ENCODE measurements at regions not wholly inside any gene's neighbourhood (a gene's known extent, or its start where the extent isn't known, plus 50 kb on each side); places are given as distances from the start of the nearest gene placed in this dataset.
"Not testable (repeated sequence)": the region's sequence is repeated elsewhere in the genome, so short reads cannot be mapped to it uniquely, and the experiment has no call there.

DNA sequence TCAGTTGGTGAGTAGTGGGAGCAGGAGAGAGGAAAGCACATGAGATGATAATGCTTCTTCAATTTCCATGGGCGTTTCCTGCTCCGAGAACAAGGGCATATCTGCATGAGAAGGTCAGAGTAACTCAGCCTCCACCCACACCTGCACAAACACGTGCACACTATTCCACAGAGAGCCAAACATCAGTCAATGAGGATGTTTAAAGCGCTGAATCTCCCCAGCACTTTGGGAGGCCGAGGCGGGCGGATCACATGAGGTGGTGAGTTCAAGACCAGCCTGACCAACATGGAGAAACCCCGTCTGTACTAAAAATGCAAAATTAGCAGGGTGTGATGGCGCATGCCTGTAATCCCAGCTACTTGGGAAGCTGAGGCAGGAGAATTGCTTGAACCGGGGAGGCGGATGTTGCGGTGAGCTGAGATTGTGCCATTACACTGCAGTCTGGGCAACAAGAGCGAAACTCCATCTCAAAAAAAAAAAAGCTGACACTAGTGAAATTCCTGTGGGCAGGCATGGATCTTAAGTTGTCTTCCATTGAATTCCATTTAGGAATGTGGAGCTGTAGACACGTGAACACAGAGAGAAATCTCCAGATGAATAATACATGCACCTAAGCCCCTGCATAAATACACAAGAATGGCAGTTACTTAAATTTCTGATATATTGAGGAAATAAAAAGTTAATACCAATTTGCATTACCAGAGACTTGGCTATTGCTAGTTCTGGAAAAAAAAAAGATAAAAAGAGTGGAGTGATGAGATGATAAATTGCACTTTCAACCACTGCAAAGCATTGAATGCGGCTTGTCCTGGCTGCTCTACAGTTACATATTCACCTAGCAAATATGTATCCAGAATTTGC is 1097.4 kb upstream of the TMEM132C start:
- DNase-seq (ENCODE audit: low spot score): peak; percentile 70

- DNase-seq (ENCODE audit: low spot score): peak; percentile 62
Observed at GRCh38 chr12:127170226-127171180, 1096.5 kb upstream of the TMEM132C start.

GRCh38 chr12:127172861-127173260 is 1094.1 kb upstream of the TMEM132C start:
- DNase-seq (ENCODE audit: low spot score): no peak

- not testable (repeated sequence) for DNase-seq (ENCODE audit: low spot score)
Observed at GRCh38 chr12:127173971-127174370, 1093.0 kb upstream of the TMEM132C start.

DNA sequence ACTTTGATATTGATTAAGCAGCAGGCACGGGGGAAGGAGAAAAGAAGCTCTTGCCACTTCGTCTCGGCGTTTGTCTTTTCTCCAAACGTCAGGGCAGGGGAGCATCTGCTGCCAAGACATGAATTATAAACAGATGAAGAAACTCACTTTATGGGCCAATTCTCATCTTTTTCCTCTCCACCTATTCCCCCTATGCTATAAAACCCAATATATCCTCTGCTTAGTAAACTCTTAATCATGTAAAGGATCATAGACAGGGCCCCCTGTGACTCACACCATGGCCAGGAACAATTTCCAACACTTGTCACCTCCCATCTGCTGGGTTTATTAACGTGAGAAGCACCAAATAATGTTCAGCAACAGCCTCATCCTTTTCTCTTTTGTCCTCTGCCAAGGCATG is 1092.1 kb upstream of the TMEM132C start:
- DNase-seq (ENCODE audit: low spot score): peak; percentile 65

DNA sequence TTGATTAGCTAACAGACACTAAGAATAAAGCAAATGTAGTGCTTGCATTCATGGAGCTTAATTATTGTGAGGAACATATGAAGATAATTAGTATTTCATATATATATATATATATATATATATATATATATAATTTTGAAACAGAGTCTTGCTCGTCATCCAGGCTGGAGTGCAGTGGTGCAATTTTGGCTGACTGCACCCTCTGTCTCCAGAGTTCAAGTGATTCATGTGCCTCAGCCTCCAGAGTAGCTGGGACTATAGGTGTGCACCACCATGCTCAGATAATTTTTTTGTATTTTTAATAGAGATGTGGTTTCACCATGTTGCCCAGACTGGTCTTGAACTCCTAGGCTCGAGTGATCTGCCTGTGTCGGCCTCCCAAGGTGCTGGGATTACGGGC is 1091.6 kb upstream of the TMEM132C start:
- no peak for DNase-seq (ENCODE audit: low spot score)

GRCh38 chr12:127176804-127177203 is 1090.2 kb upstream of the TMEM132C start:
- DNase-seq (ENCODE audit: low spot score): no peak

DNA sequence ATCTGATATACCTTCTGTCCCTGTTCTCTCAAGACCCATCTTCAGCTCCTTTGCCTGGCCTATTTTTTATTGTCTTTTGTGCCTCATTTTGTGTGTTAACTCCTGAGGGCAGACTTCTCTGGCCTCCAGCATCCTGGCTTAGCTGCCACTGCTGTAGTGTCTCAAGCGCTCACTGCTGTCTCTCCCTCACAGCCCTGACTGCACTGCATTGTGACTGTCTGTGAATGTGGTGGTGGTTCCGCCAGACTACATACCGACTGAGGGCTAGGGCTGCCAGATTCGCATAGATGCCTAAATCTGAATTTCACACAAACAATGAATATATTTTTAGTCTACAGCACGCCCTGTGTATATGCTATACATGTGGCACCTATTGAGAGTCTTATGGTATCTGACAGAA is 1088.9 kb upstream of the TMEM132C start:
- DNase-seq (ENCODE audit: low spot score): no peak

- DNase-seq (ENCODE audit: low spot score): no peak
Observed at GRCh38 chr12:127178463-127178862, 1088.5 kb upstream of the TMEM132C start.

DNA sequence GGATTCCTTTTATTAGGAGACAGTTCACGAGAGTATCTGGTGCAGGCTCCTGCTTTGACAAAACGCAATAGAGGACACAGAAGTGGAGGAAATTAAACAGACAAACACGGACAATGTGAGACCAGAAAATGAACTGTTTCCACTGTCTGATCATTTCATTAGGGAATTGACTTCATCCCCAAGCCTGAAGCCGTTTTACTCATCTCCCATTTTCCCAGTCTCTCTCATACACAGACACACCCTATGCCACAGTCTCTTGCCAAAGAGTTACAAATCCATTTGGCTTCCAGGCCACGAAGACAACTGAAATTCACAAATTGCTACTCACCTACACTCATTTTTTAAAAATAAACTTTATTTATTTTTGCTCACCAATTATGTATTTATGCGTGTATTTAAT is 1087.8 kb upstream of the TMEM132C start:
- DNase-seq (ENCODE audit: low spot score): peak; percentile 81

DNA sequence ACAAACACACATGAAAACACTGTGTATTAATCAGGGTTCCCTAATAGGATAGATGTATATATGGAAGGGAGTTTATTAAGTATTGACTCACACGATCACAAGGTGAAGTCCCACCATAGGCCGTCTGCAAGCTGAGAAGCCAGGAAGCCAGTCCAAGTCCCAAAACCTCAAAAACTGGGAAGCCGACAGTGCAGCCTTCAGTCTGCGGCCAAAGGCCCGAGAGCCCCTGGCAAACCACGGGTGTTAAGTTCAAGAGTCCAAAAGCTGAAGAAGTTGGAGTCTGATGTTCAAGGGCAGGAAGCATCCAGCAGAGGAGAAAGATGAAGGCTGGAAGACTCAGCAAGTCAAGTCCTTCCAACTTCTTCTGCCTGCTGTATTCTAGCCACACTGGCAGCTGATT is 1085.0 kb upstream of the TMEM132C start:
- DNase-seq (ENCODE audit: low spot score): no peak

GRCh38 chr12:127189992-127190391 is 1077.0 kb upstream of the TMEM132C start:
- DNase-seq (ENCODE audit: low spot score): no peak

DNA sequence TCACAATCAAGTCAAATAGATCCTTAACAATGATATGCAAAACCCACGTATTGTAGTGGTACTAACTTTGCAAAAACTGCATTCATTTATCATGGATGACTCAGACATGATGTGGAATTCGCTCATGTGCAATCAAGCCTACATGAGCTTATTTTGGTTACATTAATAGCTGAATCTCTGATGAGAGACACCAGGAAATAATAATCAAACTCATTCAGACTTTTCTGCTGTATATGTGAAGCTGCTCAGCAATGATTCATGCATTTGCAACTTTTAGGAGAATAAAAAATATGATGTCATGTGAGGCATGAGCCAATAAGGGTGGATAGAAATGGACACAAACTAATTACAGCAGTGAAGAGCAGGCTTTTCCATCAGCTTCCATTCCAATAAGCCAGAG is 1075.8 kb upstream of the TMEM132C start:
- peak; percentile 68 for DNase-seq (ENCODE audit: low spot score)

GRCh38 chr12:127192391-127192790 is 1074.6 kb upstream of the TMEM132C start:
- no peak for DNase-seq (ENCODE audit: low spot score)

DNA sequence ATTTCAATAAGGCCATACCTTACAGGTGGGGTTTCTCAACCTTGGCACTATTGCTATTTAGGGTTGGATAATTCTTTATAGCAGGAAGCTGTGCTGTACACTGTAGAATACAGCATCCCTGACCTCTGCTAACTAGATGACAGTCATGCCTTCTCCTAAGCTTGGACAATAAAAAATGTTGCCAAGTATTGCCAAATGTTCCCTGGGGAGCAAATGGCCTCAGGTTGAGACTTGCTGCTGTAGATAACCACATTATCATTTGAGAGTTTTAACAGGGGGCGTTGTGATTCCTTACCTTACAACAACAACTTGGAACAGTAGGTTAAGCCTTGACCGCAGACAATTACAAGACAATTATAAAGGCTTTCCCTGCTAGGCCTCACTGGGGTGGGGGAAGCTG is 1073.6 kb upstream of the TMEM132C start:
- DNase-seq (ENCODE audit: low spot score): no peak

DNA sequence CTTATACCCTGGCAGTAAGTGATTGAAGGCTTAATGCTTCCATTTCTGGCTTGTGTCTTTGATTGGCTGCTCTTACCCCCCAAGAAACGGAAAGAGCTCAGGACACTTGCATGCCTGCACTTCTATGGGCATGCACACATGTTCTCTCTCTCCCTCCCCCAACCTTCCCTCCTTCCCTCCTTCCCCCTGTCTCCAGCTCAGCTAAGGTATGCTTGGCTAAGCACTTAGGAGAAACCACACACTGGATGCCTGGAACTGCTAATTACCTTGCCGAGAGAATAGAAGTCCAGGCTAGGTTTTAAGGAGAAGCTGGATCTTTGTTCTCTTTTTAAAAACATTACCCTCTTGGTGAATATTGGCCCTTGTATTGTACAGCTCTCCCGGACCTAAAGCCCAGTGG is 1072.8 kb upstream of the TMEM132C start:
- no peak for DNase-seq (ENCODE audit: low spot score)

- no peak for DNase-seq (ENCODE audit: low spot score)
Observed at GRCh38 chr12:127205781-127206555, 1061.0 kb upstream of the TMEM132C start.

- DNase-seq (ENCODE audit: low spot score): no peak
Observed at GRCh38 chr12:127209318-127209717, 1057.7 kb upstream of the TMEM132C start.

- DNase-seq (ENCODE audit: low spot score): no peak
Observed at GRCh38 chr12:127214186-127214585, 1052.8 kb upstream of the TMEM132C start.

GRCh38 chr12:127223011-127223410 is 1044.0 kb upstream of the TMEM132C start:
- DNase-seq (ENCODE audit: low spot score): no peak

DNA sequence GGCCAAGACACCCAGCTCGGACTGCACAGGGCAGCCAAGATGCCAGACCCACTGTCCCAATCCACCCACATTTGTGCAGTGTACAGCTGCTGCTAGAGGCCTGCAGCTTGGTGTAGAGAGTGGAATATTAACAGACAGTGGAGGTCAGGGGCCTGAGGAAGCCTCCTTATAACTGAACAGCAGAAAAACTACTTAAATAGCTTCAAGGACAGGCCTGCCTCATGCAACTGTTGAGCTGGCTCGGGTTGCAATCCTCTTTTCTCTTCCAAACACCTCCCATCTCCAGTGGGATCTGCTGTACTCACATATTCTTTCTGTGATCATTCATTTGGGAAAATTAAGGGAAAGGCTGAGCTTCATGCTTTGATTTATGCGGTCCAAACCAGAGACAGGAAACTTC is 1043.2 kb upstream of the TMEM132C start:
- no peak for DNase-seq (ENCODE audit: low spot score)

DNA sequence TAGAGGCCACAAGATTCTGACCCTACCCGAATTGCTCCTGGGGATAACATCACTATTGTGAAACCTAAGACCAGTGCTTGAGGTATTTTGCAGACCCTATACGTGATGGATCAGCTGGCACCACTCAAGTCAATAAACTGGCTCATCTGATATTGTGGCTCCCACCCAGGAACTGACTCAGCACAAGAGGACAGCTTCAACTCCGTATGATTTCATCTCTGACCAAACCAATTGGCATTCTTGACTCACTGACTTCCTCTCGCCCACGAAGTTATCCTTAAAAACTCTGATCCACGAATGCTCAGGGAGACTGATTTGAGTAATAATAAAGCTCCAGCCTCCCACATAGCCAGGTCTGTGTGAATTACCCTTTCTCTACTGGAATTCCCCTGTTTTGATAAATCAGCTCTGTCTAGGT is 1036.1 kb upstream of the TMEM132C start:
- peak; percentile 55 for DNase-seq (ENCODE audit: low spot score)

All from AG08395 (cell line).